IPS DF 19.7 (cell line): ENCODE measurements at regions not wholly inside any gene's neighbourhood (a gene's known extent, or its start where the extent isn't known, plus 50 kb on each side); places are given as distances from the start of the nearest gene placed in this dataset.
"Not testable (repeated sequence)": the region's sequence is repeated elsewhere in the genome, so short reads cannot be mapped to it uniquely, and the experiment has no call there.

Experiments
- DNase-seq: peaks from one replicate; pipeline ENCODE4 v3.0.0-alpha.2; 2013; ENCODE audit warnings: low read depth, low spot score

DNA sequence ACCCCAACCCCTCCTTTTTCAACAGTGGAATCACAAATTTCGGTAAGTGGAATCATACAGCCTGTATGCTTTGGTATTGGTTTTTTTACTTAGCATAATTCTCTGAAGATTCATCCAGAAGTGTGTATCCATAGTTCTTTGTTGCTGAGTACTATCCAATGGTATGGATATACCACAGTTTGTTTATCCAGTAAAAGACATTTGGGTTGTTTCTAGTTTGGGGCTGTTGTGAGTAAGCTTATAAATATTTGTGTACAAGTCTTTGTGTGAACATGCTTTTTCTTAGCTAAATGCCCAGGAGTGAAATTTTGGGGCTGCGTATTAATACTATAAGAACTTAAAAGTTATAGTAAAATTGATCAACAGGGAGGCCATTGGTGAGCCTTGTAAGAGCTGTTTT is 57.5 kb upstream of the GC start:
- no peak for DNase-seq

- no peak for DNase-seq
Observed at GRCh38 chr4:71847300-71847699, 63.4 kb upstream of the GC start.

DNA sequence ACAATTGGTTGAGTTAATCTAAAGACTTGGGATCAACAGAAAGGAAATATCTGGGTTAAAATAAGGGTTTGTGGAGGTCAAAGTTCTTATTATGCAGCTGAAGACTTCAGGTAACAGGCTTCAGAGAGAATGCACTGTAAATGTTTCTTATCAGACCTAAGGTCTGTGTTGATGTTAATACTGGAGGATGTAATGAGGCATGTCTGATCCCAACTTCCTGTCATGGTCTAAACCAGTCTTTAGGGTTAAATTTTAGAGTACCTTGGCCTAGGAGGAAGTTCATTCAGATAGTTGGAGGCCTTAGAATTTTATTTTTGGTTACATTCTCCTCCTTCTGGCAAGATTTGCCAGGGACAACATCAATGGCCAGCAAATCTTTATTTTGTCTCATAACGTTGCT is 72.1 kb upstream of the GC start:
- no peak for DNase-seq

DNA sequence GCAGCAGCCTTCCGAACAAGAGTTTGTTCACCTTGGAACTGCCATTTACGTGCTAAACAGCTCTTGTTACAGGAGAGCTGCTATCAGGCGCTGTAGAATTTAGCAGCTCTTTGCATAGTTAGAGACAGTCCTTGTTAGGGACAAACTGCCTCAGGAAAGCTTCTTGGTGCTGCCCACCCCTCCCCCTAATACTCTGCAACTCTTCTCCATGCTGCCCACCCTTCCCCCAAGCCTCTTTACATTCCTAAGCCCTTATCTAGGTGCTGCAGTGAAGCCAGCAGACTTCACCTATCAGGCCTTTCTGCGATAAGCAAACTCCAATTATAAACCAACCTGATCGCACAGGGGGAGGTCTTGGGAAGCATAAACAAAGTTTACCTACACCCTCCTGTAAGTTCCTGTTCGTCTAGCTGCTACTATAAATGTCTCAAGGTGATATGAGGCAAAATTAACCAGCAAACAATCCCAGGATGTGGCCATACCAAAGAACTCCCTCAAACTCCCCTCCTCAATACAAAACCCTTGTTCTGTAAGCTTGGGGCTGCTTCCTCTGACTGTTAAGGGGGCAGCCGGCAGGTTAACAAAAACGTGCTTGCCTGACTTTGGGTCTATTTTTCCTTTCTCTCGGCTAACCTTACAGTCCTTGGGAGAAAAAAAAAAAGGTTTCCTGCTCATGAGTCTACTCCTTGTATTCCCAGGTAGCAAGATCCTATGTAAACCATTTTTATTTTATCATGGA is 74.0 kb upstream of the GC start:
- DNase-seq = peak; percentile 95

DNA sequence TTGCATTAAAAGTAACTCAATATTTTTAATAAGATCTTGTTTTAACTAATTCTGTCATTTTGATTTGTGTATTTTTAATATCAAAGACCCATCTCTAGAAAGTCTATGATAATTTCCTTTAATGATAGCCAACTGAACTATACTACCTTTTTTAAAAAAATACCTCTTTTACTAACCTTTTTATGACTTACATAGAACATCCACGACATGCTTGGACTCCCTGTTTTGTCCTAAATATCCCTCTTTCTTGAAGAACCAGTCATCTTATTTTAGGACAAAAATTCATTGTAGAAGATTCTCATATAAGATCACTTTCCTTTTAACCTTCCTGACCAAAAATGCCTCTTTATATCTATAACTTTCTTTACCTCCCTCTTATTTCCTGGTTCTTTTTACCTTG is 76.8 kb upstream of the GC start:
- peak; percentile 74 for DNase-seq

- no peak for DNase-seq
Observed at GRCh38 chr4:71862315-71862714, 78.4 kb upstream of the GC start.

GRCh38 chr4:71863457-71863856 is 79.6 kb upstream of the GC start:
- no peak for DNase-seq

GRCh38 chr4:71864380-71864779 is 80.5 kb upstream of the GC start:
- DNase-seq = no peak

GRCh38 chr4:71866212-71866885 is 82.5 kb upstream of the GC start:
- DNase-seq = no peak

DNA sequence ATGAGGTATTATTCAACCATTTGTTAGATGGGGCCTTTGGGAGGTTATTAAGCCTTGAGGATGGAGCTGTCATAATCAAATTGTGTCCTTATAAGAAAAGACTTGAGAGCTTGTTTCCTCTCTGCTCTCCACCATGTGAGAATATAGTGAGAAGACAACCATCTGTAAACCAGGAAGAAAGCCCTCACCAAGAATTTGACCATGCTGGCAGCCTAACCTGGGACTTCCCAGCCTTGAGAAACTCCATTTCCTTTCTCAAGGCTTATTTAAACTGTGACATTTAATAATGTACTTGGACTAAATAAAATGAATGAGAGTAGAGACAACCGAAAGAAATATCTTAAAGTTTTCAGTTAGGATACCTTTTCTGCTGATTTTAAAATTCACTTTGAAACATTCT is 83.7 kb upstream of the GC start:
- DNase-seq = no peak

GRCh38 chr4:71870456-71870855 is 86.6 kb upstream of the GC start:
- no peak for DNase-seq

DNA sequence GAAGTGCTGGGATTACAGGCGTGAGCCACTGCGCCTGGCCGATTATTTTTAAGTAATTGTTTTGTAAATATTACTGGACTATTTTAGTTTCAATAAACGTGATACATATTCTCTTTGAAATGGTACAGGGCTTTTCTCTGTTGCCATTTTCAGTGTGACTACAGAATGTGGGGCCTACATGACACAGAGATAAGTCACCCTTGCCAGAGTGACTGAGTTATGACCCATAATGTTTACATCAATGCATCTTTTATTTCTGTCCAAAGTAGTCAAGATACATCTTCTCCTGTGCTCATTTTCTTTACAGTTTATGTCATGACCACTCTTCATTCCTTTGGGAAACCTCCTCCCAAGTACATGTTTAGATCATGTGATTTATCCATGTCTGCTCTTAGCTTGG is 88.3 kb upstream of the GC start:
- DNase-seq = no peak

DNA sequence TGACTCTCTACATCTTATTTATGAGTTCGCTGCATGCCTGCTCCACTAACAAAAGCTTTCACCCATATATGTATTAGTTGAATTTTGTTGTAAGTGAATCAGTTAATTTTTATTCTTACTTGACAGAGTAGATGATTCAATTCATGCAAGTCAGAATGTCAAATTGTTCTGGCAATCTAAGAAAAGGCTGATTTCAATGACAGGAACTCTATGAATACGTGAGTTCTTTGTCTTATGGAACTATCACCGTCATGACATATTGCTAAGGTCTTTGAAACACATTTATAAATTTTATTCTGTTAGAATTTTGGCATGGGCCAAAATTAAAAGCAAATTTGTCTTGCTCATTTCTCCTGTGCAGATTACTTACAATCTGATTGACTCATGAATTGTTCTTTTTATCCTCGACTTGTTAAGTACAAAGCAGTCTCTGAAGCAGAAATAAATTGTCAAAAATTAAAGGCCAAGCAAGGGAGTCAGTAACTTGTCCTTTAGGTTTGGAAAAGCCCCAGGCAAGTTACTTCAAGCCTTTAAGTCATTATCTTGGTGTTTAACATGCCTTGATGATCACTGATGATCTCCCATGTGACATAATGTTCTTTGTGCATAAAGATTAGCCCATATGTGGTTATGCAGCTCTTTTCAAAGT is 89.0 kb upstream of the GC start:
- DNase-seq = no peak

DNA sequence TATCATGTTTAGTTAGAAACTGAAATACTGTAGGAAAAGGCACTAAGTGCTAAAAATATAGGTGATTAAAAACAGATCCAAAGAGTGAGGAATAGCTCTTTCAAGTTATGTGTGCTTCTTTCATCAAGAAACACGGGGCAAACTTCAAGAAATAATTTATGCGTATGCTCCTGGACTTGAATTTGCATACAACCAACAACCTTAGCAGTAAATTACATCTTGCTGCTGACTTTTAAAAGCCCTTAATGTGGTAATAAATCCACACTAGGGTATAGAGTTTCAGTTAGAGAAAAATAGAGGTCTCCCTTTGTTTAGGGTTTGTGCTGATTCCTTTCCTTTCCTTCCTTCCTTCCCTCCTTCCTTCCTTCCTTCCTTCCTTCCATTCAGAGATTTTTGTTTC is 94.5 kb upstream of the GC start:
- DNase-seq = no peak

DNA sequence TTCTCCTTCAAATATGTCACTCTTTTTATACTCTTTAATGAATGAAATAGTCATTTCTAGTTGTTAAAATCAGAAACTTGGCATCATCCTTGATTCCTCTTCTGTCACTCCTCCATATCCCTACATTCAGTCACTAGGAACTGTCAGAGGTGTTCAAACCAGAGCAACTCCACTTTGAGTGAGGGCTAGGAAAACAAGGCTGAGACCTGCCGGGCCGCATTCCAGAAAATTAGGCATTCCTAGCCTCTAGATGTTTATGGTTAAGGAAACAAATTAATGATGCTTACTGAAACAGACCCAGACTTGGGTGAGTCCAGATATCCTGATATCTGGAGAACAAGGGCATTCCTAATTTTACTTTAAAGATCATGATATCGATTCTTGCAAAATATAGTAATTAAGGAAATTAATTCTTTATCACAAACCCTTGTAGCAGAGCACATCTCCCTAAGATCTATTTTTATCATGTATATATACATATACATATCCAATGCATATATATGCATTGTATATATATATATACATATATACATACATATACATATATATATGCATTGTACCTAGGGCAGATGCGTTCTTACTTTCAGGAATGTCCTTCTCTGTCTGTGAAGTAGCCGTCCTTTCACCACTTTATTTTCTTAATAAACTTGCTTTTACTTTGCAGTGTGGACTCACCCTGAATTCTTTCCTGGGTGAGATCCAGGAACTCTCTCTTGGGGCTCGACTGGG is 98.4 kb upstream of the GC start:
- DNase-seq = no peak

- not testable (repeated sequence) for DNase-seq
Observed at GRCh38 chr4:71900366-71900765, 116.5 kb upstream of the GC start.

DNA sequence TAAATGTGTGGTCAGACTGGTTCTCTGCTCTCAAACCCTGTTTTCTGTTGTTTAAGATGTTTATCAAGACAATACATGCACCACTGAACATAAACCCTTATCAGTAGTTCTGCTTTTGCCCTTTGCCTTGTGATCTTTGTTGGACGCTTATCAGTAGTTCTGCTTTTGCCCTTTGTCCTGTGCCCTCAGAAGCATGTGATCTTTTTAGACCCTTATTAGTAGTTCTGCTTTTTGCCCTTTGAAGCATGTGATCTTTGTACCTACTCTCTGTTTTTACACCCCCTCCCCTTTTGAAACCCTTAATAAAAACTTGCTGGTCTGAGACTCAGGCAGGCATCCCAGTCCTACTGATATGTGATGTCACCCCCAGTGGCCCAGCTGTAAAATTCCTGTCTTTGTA is 121.7 kb upstream of the GC start:
- not testable (repeated sequence) for DNase-seq

DNA sequence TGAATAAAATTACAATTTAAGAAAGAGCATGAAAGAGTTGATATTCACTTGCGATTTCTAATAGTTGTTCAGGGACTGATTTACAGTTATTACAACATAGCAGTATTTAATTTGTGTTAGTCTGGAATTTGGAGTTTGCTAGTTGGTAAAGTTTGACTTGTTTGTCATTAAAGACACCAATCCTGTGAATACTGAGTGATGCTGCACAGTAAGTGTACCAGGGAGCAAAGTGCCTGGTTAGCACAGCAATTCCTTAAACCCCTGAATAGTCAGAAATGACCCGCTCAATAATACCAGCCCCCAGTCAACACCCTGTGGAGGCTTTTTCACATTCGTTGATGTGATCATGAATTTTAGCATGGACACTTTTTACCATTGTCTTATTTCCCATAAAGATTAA is 122.2 kb upstream of the GC start:
- DNase-seq = no peak

GRCh38 chr4:71907071-71907470 is 123.2 kb upstream of the GC start:
- DNase-seq = no peak

- no peak for DNase-seq
Observed at GRCh38 chr4:71907782-71908181, 123.9 kb upstream of the GC start.

- no peak for DNase-seq
Observed at GRCh38 chr4:71913275-71913674, 118.5 kb upstream of the NPFFR2 start.

GRCh38 chr4:71923070-71923469 is 108.7 kb upstream of the NPFFR2 start:
- no peak for DNase-seq
